SK-N-SH (cell line): ENCODE measurements at regions not wholly inside any gene's neighbourhood (a gene's known extent, or its start where the extent isn't known, plus 50 kb on each side); places are given as distances from the start of the nearest gene placed in this dataset.

ENCODE experiments used
- CTCF ChIP-seq: fragments of 200-600 bp; sonication (generic); IDR thresholded peaks from 2 replicates; pipeline ENCODE4 v1.6.1; 2017; ENCODE audit warnings: antibody characterized with exemption, mild to moderate bottlenecking, moderate library complexity
- EZH2phosphoT487 ChIP-seq: fragments of 200-600 bp; sonication (generic); IDR thresholded peaks from 2 replicates; pipeline ENCODE4 v1.6.1; 2017; ENCODE audit warnings: low read depth, mixed run types, mild to moderate bottlenecking, antibody characterized with exemption, moderate library complexity, borderline replicate concordance
- FOXJ3 ChIP-seq: sonication (generic); formaldehyde crosslinking; IDR thresholded peaks from 2 replicates; pipeline ENCODE4 v1.5.1; 2020; ENCODE audit warnings: mild to moderate bottlenecking, missing genetic modification reagents
- REST ChIP-seq: IDR thresholded peaks from 2 replicates; pipeline ENCODE4 v1.6.1; 2012; ENCODE audit warnings: mild to moderate bottlenecking, low read depth, low read length, moderate library complexity
- RFX5 ChIP-seq: IDR thresholded peaks from 2 replicates; pipeline ENCODE4 v1.6.1; 2012; ENCODE audit warnings: mild to moderate bottlenecking, improper control_type of control experiment, low read length
- TCF12 ChIP-seq: IDR thresholded peaks from 2 replicates; pipeline ENCODE4 v1.4.0; 2012

- no peak for TF ChIP-seq EZH2phosphoT487
- no peak for TF ChIP-seq RFX5
- TF ChIP-seq CTCF = no peak
- TF ChIP-seq REST = no peak
- TF ChIP-seq FOXJ3 (CRISPR knock-in tag) = no peak
- TF ChIP-seq TCF12 = no peak
Measured at GRCh38 chr3:153257673-153258351, 95.8 kb downstream of the RAP2B start.
